Thyroid gland (tissue), 4 donors: ENCODE measurements at regions not wholly inside any gene's neighbourhood (a gene's known extent, or its start where the extent isn't known, plus 50 kb on each side); places are given as distances from the start of the nearest gene placed in this dataset.
"Not testable (repeated sequence)": the region's sequence is repeated elsewhere in the genome, so short reads cannot be mapped to it uniquely, and the experiment has no call there.

ENCODE experiments used
- DNase-seq, 2 donors: peaks; one replicate each; pipeline ENCODE4 v3.0.0-alpha.2; 2019
- H3K27ac ChIP-seq, 3 donors: fragments of 200-600 bp; sonication (generic); 1 replicate in 2 of 3; 2 replicates in 1 of 3; pipeline ENCODE4 v1.5.1; 2016 to 2019; ENCODE audit warnings: mild to moderate bottlenecking in 1 of 3, moderate library complexity in 1 of 3
- H3K27me3 ChIP-seq: fragments of 200-600 bp; sonication (generic); one replicate; pipeline ENCODE4 v1.5.1; 2019
- H3K36me3 ChIP-seq, 2 donors: fragments of 200-600 bp; sonication (generic); one replicate each; pipeline ENCODE4 v1.5.1; 2016 to 2019
- H3K4me1 ChIP-seq, 2 donors: fragments of 200-600 bp; sonication (generic); one replicate each; pipeline ENCODE4 v1.5.1; 2017 to 2019
- H3K4me3 ChIP-seq, 3 donors: fragments of 200-600 bp; sonication (generic); replicated peaks in 1 of 3; 1 replicate in 2 of 3; 2 replicates in 1 of 3; pipeline ENCODE4 v1.5.1; 2016; ENCODE audit warnings: mild to moderate bottlenecking in 1 of 3
- H3K9me3 ChIP-seq: fragments of 200-600 bp; sonication (generic); one replicate; pipeline ENCODE4 v1.5.1; 2017
- POLR2A ChIP-seq, 2 donors: fragments of 450-650 bp; IDR thresholded peaks; one replicate each; pipeline ENCODE4 v1.6.1; 2017; ENCODE audit warnings: antibody characterized with exemption in 2 of 2, mild to moderate bottlenecking in 2 of 2, moderate library complexity in 1 of 2
- WGBS, 2 donors: methylation state at CpG; one replicate each; pipeline ENCODE4 v1.1.5; 2017; 5-methylcytosine and 5-hydroxymethylcytosine counted together
- intact Hi-C: fragments of 100-400 bp; cut with DNase I; formaldehyde crosslinking; loops from one replicate; pipeline ENCODE4 v1.15.1; 2023
- TF ChIP-seq, protein P1 (sequence below), 6 experiments: fragments of 200-600 bp in 3 of 6; fragments of 450-650 bp in 3 of 6; sonication (generic) in 3 of 6; IDR thresholded peaks; one replicate each; pipeline ENCODE4 v1.5.1; 2016 to 2019; ENCODE audit warnings: antibody characterized with exemption in 6 of 6, mild to moderate bottlenecking in 2 of 6, inconsistent platforms in 1 of 6, moderate library complexity in 1 of 6

DNA sequence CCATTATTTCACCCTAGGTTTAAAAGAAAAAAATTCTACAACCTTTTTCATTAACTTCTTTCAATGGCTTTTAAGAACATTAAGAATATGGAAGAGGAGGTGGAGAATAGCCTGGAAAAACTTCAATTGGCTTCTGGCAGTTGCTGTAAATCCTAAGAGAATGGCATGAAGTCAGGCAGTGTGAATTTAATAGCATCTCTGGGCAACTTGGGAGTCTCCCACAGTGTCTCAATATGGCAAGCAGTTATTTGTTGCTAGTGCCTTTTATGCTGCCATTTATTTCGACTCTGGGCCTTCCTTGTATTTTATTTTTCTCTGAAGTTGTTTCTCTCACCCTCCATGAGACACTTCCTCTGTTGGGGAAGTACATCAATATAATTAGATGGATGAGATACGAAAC, 322.1 kb downstream of the CBLL2 start:
- intact Hi-C loops: no loop called here

DNA sequence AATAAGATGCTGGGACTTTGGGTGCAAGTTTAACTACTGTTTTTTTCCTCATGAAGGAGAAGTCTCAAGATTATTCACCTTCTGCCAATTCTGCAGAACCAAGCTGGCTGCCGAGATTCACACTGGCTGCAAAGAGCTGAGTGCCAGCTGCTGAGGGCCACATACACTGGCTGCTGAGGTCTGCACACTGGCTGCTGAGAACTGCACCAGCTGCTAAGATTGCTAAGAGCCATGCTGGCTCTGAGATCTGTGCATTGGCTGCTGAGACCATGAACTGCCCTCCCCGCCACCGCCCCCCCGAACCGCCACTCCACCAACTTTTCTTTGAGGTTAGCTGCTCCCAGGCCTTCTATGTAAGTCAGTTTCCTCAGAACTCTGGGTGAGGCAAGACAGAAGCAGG, 330.3 kb downstream of the CBLL2 start:
- no peak for DNase-seq

More for the DNA sequence above, 322.1 kb downstream of the CBLL2 start:
- no peaks in the 10 kb centered on the region for H3K36me3 ChIP-seq
- no peak overlapping the region for H3K27ac ChIP-seq
- WGBS, 2 donors: 84 to 93% methylated on average over 2 of the region's 2 CpGs
- TF ChIP-seq, protein P1, sequence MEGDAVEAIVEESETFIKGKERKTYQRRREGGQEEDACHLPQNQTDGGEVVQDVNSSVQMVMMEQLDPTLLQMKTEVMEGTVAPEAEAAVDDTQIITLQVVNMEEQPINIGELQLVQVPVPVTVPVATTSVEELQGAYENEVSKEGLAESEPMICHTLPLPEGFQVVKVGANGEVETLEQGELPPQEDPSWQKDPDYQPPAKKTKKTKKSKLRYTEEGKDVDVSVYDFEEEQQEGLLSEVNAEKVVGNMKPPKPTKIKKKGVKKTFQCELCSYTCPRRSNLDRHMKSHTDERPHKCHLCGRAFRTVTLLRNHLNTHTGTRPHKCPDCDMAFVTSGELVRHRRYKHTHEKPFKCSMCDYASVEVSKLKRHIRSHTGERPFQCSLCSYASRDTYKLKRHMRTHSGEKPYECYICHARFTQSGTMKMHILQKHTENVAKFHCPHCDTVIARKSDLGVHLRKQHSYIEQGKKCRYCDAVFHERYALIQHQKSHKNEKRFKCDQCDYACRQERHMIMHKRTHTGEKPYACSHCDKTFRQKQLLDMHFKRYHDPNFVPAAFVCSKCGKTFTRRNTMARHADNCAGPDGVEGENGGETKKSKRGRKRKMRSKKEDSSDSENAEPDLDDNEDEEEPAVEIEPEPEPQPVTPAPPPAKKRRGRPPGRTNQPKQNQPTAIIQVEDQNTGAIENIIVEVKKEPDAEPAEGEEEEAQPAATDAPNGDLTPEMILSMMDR (IDR thresholded peaks at IDR 0.05): no peak
- no peak for TF ChIP-seq POLR2A (IDR thresholded peaks at IDR 0.05)
- H3K9me3 ChIP-seq: no peaks in the 10 kb centered on the region
- no peaks in the 10 kb centered on the region for H3K4me1 ChIP-seq
- no peaks in the 10 kb centered on the region for H3K27me3 ChIP-seq
- no peak for DNase-seq
- no peak overlapping the region for H3K4me3 ChIP-seq

DNA sequence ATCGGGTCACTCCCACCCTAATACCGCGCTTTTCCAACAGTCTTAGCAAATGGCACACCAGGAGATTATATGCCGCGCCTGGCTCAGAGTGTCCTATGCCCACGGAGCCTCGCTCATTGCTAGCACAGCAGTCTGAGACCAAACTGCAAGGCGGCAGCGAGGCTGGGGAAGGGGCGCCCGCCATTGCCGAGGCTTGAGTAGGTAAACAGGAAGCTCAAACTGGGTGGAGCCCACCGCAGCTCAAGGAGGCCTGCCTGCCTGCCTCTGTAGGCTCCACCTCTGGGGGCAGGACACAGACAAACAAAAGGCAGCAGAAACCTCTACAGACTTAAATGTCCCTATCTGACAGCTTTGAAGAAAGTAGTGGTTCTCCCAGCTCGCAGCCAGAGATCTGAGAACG, 336.7 kb downstream of the CBLL2 start:
- H3K9me3 ChIP-seq, H3K4me1 ChIP-seq, DNase-seq, H3K36me3 ChIP-seq, intact Hi-C loops, H3K27ac ChIP-seq, H3K27me3 ChIP-seq, H3K4me3 ChIP-seq: not testable (repeated sequence)
- 71% methylated on average over 4 of the region's 15 CpGs; no CpG with 5 or more reads in 1 of the 2 donors for WGBS, 2 donors

More for the DNA sequence above, 330.3 kb downstream of the CBLL2 start:
- WGBS, 2 donors: 90 to 100% methylated on average over 3 to 5 of the region's 5 CpGs
- no peaks in the 10 kb centered on the region for H3K36me3 ChIP-seq
- TF ChIP-seq POLR2A (IDR thresholded peaks at IDR 0.05): no peak
- TF ChIP-seq, protein P1 (IDR thresholded peaks at IDR 0.05): no peak
- no peaks in the 10 kb centered on the region for H3K9me3 ChIP-seq
- no peak overlapping the region for H3K4me3 ChIP-seq
- no peaks in the 10 kb centered on the region for H3K4me1 ChIP-seq
- H3K27me3 ChIP-seq: no peaks in the 10 kb centered on the region
- H3K27ac ChIP-seq: no peak overlapping the region
- intact Hi-C loops: no loop called here

DNA sequence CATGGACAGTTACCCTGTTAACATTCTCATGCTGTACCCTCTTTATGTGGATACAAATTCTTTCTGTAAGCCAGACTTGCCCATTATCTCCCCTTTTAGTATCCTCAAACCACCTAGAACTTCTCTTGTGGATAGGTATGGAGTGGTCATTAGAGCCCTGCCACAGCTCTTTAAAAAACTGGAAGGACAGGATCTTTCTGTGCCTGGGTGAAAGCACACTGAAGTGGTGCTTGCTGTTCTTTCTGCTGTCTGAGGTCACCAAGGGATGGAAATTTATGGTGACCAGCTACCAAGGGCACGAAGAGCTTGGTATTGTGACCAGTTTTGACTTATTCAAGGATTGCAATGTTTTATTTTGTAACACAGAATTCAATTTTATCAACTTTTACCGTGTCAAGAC, 344.2 kb downstream of the CBLL2 start:
- H3K4me1 ChIP-seq: peaks cover 5 to 7% of the 10 kb centered on the region in 2 donors
- TF ChIP-seq, protein P1 (IDR thresholded peaks at IDR 0.05): no peak
- TF ChIP-seq POLR2A (IDR thresholded peaks at IDR 0.05): no peak
- H3K27ac ChIP-seq: peak overlapping the region; percentile 44 to 49 (median 46)
- peak; percentile 49 to 55 for DNase-seq
- no peaks in the 10 kb centered on the region for H3K9me3 ChIP-seq
- no peaks in the 10 kb centered on the region for H3K36me3 ChIP-seq
- no peak overlapping the region for H3K4me3 ChIP-seq
- H3K27me3 ChIP-seq: no peaks in the 10 kb centered on the region
- intact Hi-C loops: no loop called here
- 40 to 48% methylated on average over 2 of the region's 2 CpGs for WGBS, 2 donors

- Histone ChIP-seq H3K4me1 (no peaks in the 10 kb centered on the region), H3K9me3 (no peaks in the 10 kb centered on the region), H3K27ac (no peak overlapping the region), H3K27me3 (no peaks in the 10 kb centered on the region), H3K4me3 (no peak overlapping the region), H3K36me3 (no peaks in the 10 kb centered on the region)
- no peak for DNase-seq
- TF ChIP-seq POLR2A (IDR thresholded peaks at IDR 0.05): no peak
- TF ChIP-seq, protein P1 (IDR thresholded peaks at IDR 0.05): no peak
- intact Hi-C loops: no loop called here
- WGBS, 2 donors: 65 to 100% methylated on average over 3 of the region's 3 CpGs
These were observed 354.9 kb downstream of the CBLL2 start for GRCh38 chrX:22627576-22627975.

- TF ChIP-seq, protein P1 (IDR thresholded peaks at IDR 0.05): no peak
- no peak for TF ChIP-seq POLR2A (IDR thresholded peaks at IDR 0.05)
- no peaks in the 10 kb centered on the region for H3K4me1 ChIP-seq
- 80 to 87% methylated on average over 2 of the region's 2 CpGs for WGBS, 2 donors
- no peak overlapping the region for H3K27ac ChIP-seq
- no peaks in the 10 kb centered on the region for H3K9me3 ChIP-seq
- H3K36me3 ChIP-seq: no peaks in the 10 kb centered on the region
- H3K4me3 ChIP-seq: no peak overlapping the region
- intact Hi-C loops: no loop called here
- H3K27me3 ChIP-seq: no peaks in the 10 kb centered on the region
- DNase-seq: no peak
These were observed 355.6 kb downstream of the CBLL2 start for GRCh38 chrX:22628275-22628674.
